HL-60 (cell line): ENCODE measurements at regions not wholly inside any gene's neighbourhood (a gene's known extent, or its start where the extent isn't known, plus 50 kb on each side); places are given as distances from the start of the nearest gene placed in this dataset.

Source experiments
- GABPA ChIP-seq: IDR thresholded peaks from 2 replicates; pipeline ENCODE4 v1.6.1; 2012; ENCODE audit warnings: low read depth
- REST ChIP-seq: IDR thresholded peaks from 2 replicates; pipeline ENCODE4 v1.6.1; 2012; ENCODE audit warnings: low read depth; ENCODE audit not compliant: insufficient replicate concordance
- TF ChIP-seq, protein P1 (sequence below): IDR thresholded peaks from one replicate; pipeline ENCODE4 v1.5.1; 2011; ENCODE audit warnings: low read length, control low read depth, inconsistent platforms; ENCODE audit not compliant: insufficient read depth

GRCh38 chr4:152162331-152162697 is 373.6 kb downstream of the FBXW7 start:
- TF ChIP-seq, protein P1, sequence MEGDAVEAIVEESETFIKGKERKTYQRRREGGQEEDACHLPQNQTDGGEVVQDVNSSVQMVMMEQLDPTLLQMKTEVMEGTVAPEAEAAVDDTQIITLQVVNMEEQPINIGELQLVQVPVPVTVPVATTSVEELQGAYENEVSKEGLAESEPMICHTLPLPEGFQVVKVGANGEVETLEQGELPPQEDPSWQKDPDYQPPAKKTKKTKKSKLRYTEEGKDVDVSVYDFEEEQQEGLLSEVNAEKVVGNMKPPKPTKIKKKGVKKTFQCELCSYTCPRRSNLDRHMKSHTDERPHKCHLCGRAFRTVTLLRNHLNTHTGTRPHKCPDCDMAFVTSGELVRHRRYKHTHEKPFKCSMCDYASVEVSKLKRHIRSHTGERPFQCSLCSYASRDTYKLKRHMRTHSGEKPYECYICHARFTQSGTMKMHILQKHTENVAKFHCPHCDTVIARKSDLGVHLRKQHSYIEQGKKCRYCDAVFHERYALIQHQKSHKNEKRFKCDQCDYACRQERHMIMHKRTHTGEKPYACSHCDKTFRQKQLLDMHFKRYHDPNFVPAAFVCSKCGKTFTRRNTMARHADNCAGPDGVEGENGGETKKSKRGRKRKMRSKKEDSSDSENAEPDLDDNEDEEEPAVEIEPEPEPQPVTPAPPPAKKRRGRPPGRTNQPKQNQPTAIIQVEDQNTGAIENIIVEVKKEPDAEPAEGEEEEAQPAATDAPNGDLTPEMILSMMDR, result no peak
- no peak for TF ChIP-seq GABPA
- no peak for TF ChIP-seq REST
